Fibroblast of lung (primary cell): ENCODE measurements at regions not wholly inside any gene's neighbourhood (a gene's known extent, or its start where the extent isn't known, plus 50 kb on each side); places are given as distances from the start of the nearest gene placed in this dataset.

Experiments used
- EZH2 ChIP-seq: IDR thresholded peaks from 2 replicates; pipeline ENCODE4 v1.5.1; 2012; ENCODE audit warnings: low read length, control low read depth, mild to moderate bottlenecking; ENCODE audit errors: missing control alignments
- TF ChIP-seq, protein P1 (sequence below), 2 donors: IDR thresholded peaks in 1 of 2; conservative IDR thresholded peaks in 1 of 2; 1 replicate in 1 of 2; 2 replicates in 1 of 2; pipeline ENCODE4 v1.5.1; 2011 to 2012; ENCODE audit warnings: low read length in 2 of 2, control low read depth in 1 of 2, inconsistent platforms in 1 of 2, low read depth in 1 of 2, mild to moderate bottlenecking in 1 of 2

DNA sequence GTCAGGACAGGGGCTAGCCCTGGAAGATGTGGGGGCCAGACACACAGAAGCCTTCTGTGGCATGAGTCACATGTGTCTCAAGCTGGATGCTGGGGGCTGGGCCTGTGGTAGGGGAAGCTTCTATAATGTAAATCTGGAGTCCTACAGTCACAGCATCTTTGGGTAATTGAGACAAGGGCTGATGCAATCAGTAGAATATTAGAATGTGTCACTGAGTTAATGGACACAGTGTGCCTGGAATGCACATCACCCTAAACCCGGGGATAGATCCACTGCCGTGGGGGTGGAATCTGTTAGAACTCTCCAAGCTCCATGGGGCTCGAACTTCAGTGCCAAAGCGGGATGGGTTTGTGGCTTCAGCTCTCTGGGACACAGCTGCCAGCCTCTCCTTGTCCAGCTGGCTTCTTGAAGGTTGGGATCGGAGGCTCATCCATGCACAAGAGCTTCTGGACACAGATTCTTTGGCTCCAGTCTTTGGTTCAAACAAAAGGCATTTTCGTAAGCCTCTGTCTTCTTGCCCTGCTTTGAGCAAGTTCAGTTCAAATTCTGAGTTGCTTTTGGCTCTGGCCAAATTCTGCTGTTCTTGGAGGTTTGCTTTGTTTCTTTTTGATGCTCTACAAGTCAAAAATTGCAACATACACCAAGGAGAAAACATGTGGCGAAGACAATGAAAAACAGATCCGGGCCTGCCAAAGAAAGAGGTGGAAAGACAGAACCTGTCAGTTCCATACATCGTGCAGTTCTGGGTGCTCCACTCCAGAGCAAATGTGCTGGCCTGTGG lies 194.8 kb upstream of the ZNF32 start:
- TF ChIP-seq, protein P1, sequence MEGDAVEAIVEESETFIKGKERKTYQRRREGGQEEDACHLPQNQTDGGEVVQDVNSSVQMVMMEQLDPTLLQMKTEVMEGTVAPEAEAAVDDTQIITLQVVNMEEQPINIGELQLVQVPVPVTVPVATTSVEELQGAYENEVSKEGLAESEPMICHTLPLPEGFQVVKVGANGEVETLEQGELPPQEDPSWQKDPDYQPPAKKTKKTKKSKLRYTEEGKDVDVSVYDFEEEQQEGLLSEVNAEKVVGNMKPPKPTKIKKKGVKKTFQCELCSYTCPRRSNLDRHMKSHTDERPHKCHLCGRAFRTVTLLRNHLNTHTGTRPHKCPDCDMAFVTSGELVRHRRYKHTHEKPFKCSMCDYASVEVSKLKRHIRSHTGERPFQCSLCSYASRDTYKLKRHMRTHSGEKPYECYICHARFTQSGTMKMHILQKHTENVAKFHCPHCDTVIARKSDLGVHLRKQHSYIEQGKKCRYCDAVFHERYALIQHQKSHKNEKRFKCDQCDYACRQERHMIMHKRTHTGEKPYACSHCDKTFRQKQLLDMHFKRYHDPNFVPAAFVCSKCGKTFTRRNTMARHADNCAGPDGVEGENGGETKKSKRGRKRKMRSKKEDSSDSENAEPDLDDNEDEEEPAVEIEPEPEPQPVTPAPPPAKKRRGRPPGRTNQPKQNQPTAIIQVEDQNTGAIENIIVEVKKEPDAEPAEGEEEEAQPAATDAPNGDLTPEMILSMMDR (conservative IDR thresholded peaks at IDR 0.05 in 1 of 2, IDR thresholded peaks at IDR 0.05 in 1 of 2; ENCODE audit: low read depth in 1 of 2, low read length in 2 of 2): no peak
- no peak for TF ChIP-seq EZH2
